BE2C (cell line): ENCODE measurements at regions not wholly inside any gene's neighbourhood (a gene's known extent, or its start where the extent isn't known, plus 50 kb on each side); places are given as distances from the start of the nearest gene placed in this dataset.

Experiments
- DNase-seq: peaks from one replicate; pipeline ENCODE4 v3.0.0-alpha.2; 2020
- H3K27me3 ChIP-seq: fragments of 250-450 bp; sonication (Bioruptor Pico); 2 replicates; pipeline ENCODE4 v1.5.1; 2020; ENCODE audit warnings: mild to moderate bottlenecking
- H3K36me3 ChIP-seq: fragments of 250-450 bp; sonication (Bioruptor Pico); 2 replicates; pipeline ENCODE4 v1.5.1; 2020; ENCODE audit warnings: mild to moderate bottlenecking
- H3K4me1 ChIP-seq: fragments of 250-450 bp; sonication (Bioruptor Pico); 2 replicates; pipeline ENCODE4 v1.5.1; 2020
- H3K4me3 ChIP-seq: 2 replicates; pipeline ENCODE4 v1.5.1; 2011; ENCODE audit warnings: low read depth, low read length
- H3K9me3 ChIP-seq: fragments of 250-450 bp; sonication (Bioruptor Pico); 2 replicates; pipeline ENCODE4 v1.5.1; 2020
- CTCF ChIP-seq: IDR thresholded peaks from 2 replicates; pipeline ENCODE4 v1.5.1; 2012; ENCODE audit warnings: mild to moderate bottlenecking, low read depth, low read length

- H3K9me3 ChIP-seq = no peaks in the 10 kb centered on the region
- H3K4me3 ChIP-seq = no peak overlapping the region
- peaks cover 48% of the 10 kb centered on the region for H3K4me1 ChIP-seq
- no peak for DNase-seq
- H3K36me3 ChIP-seq = no peaks in the 10 kb centered on the region
- TF ChIP-seq CTCF = no peak
- H3K27me3 ChIP-seq = no peaks in the 10 kb centered on the region
These were observed 77.0 kb downstream of the MRPL14 start for GRCh38 chr6:44049989-44050871.

GRCh38 chr6:44049163-44049988, 77.9 kb downstream of the MRPL14 start:
- H3K36me3 ChIP-seq = no peaks in the 10 kb centered on the region
- no peak overlapping the region for H3K4me3 ChIP-seq
- TF ChIP-seq CTCF = no peak
- H3K4me1 ChIP-seq = peaks cover 40% of the 10 kb centered on the region
- H3K9me3 ChIP-seq = no peaks in the 10 kb centered on the region
- no peak for DNase-seq
- no peaks in the 10 kb centered on the region for H3K27me3 ChIP-seq

DNA sequence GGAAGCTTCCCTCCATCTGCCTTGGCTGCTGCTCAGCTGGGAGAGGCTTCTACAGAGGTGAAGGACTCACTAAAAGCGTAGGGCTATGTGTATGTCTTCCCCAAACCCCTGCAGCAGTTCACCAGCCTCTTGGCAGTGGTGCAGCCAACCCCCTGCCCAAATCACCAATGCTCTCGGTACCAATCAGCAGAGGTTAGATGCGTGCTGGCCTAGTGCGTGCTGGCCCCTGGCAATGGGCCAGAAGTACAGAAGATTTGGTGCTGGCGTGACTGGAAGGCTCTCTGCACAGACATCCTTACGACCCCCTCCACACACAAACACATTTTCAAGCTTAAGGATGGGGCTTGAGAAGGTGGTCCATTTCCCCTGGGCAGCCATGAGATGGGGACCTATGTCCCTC, 79.0 kb downstream of the MRPL14 start:
- DNase-seq = peak; percentile 2
- Histone ChIP-seq H3K9me3 (no peaks in the 10 kb centered on the region), H3K4me1 (peaks cover 36% of the 10 kb centered on the region), H3K27me3 (no peaks in the 10 kb centered on the region), H3K4me3 (no peak overlapping the region), H3K36me3 (no peaks in the 10 kb centered on the region)
- no peak for TF ChIP-seq CTCF

GRCh38 chr6:44047801-44048200, 79.5 kb downstream of the MRPL14 start:
- no peaks in the 10 kb centered on the region for H3K27me3 ChIP-seq
- peaks cover 37% of the 10 kb centered on the region for H3K4me1 ChIP-seq
- TF ChIP-seq CTCF = no peak

DNA sequence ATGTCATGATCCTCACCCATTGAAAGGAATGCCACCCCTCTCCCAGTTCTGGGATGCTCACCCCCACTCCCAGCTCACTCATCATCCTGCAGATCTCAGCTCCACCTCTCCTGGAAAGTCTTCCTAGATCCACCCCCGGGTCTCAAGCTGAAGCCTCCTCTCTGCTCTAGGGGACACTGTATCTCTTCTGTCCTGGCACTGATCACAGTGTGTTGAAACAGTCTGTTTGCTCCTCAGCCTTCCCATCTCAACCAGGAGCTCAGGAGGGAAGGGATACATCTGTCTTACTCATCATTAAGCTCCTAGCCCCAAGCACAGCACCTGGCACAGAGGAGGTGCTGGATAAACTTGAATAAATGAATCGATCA, 80.1 kb downstream of the MRPL14 start:
- no peak overlapping the region for H3K4me3 ChIP-seq
- DNase-seq = no peak
- no peaks in the 10 kb centered on the region for H3K9me3 ChIP-seq
- H3K36me3 ChIP-seq = no peaks in the 10 kb centered on the region
- H3K4me1 ChIP-seq = peaks cover 30% of the 10 kb centered on the region
- no peak for TF ChIP-seq CTCF
- no peaks in the 10 kb centered on the region for H3K27me3 ChIP-seq

More at GRCh38 chr6:44047801-44048200, 79.5 kb downstream of the MRPL14 start:
- DNase-seq = peak; percentile 3
- H3K4me3 ChIP-seq = no peak overlapping the region
- no peaks in the 10 kb centered on the region for H3K9me3 ChIP-seq
- H3K36me3 ChIP-seq = no peaks in the 10 kb centered on the region
